Left lobe of liver (tissue), 2 donors: ENCODE measurements at regions not wholly inside any gene's neighbourhood (a gene's known extent, or its start where the extent isn't known, plus 50 kb on each side); places are given as distances from the start of the nearest gene placed in this dataset.
A peak's percentile ranks its signal among the peaks of the same experiment; 100 is the strongest.

Experiments used
- ATAC-seq: fragments of 200-7000 bp; cut with Tn5 transposase; one replicate; pipeline ENCODE4 v1.9.1; 2020; ENCODE audit warnings: mild to moderate bottlenecking, moderate library complexity
- DNase-seq: peaks from one replicate; pipeline ENCODE4 v3.0.0-alpha.2; 2020; ENCODE audit warnings: low spot score
- donor health status: DM: no; HTN: no; CAD: no; lungs with moderate emphysema.
- donor health status: DM: no; HTN: yes; CAD: no.

DNA sequence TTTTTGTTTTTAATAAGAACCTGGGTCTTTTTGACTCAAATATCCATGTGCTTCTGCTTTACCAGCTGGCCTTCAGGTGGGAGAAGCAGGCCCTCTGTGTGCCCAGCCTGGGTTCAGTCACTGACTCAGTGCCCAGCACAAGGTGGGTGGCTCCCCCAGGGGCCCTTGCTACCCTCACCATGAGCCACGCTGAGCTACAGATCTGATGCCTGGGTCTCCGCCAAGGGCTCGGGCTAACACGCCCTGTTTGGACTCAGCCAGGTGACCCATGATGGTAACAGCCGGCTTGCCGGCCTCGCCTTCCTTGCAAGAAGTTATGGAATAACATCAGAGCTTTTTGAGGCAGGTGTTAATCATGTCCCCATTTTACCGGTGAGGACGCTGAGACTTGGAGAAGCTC lies 109.5 kb upstream of the NLRP1 start:
- DNase-seq (no peak), ATAC-seq (no peak)

DNA sequence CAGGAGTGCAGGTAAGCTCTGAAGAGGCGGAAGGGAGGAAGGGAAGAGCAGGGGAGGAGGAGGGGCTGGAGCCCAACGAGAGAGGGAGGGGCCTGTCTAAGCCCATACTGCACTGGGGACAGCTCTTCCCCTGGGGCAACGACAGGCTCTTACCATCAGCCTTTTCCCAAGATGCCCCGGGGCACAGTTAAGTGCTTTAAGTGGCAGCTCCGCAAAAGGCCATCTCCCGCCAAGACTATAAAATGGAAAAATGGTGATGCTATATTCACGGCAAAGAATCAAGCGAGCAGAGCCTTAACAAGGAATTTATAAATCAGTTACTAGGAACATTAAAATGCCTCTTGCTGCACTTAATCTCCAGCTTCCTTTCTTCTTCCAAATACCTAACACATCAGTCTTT lies 110.2 kb upstream of the NLRP1 start:
- no peak for ATAC-seq
- DNase-seq: no peak

DNA sequence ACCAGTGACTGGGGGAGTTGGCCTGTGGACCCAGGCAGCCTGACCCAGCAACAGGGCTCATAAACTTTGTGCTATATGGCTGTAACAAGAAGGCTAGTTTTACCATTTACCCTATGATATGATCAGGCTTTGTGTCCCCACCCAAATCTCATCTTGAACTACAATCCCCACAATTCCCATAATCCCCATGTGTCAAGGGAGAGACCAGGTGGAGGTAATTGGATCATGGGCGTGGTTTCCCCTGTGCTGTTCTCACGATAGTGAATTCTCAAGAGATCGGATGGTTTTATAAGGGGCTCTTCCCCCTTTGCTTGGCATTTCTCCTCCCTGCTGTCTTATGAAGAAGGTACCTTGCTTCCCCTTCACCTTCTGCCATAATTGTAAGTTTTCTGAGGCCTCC lies 111.2 kb upstream of the NLRP1 start:
- DNase-seq (no peak), ATAC-seq (no peak)

DNA sequence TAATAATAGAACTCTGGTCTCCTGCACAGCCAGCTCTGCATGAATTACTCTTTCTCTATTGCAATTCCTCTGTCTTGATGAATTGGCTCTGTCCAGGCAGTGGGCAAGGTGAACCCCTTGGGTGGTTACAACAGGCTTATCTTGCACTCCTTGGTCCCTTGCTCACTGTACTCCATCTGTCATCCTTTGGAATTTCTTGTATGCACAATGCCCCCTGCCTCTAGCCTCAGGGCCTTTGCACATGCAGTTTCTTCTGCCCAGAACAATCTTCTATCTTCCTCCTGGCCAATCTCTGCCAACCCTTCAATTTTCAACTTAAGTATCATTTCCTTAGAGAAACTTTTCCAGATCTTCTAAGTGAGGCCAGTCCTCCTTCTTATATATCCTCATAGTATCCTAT lies 114.7 kb upstream of the NLRP1 start:
- no peak for DNase-seq
- ATAC-seq: no peak

DNA sequence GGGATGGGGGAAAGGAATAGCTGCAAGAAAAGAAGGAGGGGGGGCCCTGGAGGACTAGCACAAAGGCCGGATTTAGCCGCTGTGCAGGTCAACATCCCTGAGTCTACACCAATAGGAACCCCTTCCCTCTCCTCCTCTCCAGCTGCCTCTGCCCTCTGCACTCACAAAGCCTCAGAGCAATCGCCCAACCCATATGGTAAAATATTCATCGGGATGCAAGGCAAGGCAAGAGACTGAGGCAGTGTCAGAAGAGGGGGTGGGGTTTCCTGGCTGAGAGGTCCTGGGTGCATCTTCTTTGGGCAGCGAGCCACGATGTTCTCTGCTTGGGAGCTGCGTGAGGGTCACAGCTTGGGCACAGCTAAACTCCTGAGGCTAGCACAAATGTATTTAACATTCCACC lies 115.5 kb upstream of the NLRP1 start:
- DNase-seq: no peak
- no peak for ATAC-seq

DNA sequence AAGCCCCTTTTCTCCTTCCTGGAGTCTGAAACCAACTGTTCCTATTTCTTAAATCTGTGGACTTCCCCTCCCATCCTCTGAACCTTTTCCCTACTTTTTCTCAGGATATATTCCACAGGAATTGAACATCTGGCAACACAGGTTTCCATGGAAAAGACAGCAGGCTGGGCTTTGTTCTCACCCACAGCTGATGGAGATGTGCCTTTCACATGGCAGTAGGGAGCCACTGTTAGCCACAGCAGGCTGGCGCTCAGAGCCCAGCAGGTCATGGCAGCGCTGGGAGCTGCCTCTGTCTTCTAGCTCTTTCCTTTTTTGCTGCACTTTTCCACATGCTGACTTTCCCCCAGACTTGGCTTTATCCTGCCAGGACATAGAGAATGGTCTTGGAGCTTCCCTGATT lies 116.4 kb upstream of the NLRP1 start:
- no peak for ATAC-seq
- DNase-seq: no peak

DNA sequence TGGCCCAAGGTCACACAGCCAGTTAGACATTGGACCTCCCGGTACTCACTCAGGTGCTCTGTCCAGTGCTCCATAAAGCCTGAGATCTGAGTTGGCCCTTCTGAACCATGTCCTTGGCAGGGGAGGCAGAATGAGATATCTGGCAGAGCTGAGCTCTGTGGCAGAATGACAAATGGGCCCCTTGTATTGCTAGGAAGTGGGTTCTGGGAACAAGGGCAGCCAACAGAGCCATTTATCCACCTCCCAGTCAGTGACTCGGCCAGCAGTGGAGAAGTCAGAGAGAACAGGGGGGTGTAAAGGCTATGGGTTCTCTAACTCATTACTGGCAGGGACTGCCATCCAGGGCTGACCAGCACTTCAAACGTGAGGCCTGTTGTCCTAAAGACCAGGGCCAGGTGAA lies 117.1 kb upstream of the NLRP1 start:
- DNase-seq: no peak
- no peak for ATAC-seq

DNA sequence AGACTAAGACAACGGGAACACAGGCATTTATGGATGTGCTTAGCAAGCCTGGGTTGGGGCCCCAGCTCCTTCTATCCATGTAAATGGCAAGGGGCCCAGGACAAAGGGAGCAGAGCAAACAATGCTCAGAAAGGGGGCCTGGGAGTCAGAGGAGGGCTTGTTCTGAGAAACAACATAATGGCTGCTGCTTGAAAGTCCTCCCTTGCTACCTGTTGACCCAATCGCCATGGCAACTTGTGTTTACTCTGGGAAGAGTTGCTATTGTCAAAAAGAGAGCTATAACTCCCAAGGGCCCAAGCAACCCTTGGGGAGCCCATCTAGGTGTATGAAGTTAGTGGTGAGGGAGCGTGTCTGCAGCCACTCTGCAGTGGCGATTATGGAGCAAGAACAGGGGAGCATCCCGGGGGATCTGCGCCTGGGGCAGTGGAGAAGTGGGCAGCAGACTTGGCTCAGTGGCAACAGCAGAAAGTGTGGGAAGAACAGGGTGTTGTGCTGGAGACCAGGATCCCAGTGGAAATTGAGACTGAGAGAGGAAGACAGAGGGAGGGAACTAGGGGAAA lies 118.7 kb upstream of the NLRP1 start:
- no peak for ATAC-seq
- no peak for DNase-seq

DNA sequence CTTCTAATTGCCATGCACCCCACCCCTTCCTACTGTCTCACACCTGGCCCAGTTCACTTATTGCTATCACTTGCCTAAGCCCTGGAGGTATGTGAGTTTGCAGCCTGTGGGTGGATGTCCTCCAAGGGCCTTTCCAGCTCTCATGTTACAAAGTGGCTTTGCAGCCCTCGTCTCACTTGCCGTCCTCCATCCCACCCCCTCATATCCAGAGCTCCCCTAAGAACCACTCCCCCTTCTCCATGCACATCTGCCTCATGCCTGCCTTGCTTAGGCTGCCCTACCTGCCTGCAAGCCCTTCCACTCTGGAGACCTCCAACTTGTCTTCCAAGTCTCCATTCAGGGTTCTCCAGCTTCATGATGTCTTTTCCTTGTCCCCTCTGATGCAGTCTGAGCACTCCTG lies 119.4 kb upstream of the NLRP1 start:
- DNase-seq: no peak
- ATAC-seq: no peak

DNA sequence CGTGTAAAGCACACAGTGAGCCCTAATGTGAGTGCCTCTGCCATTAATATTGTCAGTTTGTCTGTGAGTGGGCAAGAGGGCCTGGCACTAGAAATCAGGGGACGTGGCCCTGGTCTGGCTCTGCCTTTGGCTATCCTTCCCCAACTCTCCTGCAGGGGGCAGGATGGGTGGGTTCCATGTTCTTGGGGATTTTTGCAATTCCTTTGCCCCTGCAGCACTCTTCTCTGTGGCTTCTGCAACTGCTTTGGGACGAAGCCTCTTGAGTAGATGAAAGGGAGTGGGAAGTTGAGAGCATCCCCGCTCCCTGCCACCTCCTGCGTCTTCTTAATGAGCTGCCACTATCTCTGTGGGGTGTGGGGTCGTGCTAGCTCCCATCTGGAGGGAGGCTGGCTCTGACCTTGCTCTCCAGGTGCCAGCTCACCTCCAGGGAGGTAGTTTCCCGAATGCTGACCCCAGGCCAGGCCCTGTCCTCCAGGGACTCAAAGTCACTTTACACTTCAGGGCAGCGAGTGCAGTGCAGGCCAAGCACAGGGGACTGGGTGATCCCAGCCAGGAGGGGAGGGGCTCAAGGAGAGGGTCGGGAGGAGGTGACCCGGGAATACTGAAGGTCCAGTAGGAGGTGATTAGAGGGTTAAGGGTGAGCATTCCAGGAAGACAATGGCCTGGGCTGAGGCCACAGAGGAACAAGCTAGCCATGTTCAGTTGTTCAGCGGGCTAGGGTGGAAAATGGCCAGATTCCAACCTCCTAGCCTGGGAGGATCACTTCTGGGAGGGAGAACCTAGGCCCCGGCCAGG lies 121.0 kb upstream of the NLRP1 start:
- DNase-seq: peak; percentile 40

DNA sequence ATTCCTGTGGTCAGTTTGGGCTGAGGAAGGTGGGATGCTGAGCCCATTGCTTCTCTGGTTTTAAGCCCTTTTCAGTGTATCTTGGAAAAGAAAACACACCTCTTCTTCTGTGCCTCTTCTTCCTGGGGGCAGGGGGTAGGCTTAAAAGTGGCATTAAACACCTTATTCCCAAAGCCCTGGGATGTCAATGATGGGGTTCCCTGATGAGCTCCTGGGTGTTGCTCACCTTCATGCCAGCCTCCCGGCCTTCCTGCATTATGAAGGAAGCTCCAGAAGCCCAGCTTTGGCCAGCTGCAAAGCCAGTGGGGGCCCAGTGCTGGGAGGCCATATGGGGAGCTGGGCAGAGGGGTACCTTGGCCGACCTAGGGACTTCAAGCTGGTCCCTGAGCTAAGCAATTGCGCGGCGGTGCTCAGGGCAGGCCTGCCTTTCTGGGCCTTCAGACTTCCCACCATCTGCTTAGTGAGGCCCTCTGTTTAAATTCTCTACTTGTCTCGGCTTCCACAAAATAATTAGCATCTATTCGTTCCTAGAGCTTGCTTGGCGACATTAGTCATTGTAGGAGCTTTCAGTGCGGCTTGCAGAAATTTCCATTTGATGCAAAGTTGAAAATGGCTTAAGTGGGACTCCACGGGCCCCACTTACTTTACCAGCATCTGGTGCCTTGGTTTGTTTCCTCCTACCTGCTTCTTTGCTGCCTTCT lies 121.7 kb upstream of the NLRP1 start:
- ATAC-seq: no peak
- peak; percentile 30 for DNase-seq

More for the DNA sequence above, 121.0 kb upstream of the NLRP1 start:
- no peak for ATAC-seq

DNA sequence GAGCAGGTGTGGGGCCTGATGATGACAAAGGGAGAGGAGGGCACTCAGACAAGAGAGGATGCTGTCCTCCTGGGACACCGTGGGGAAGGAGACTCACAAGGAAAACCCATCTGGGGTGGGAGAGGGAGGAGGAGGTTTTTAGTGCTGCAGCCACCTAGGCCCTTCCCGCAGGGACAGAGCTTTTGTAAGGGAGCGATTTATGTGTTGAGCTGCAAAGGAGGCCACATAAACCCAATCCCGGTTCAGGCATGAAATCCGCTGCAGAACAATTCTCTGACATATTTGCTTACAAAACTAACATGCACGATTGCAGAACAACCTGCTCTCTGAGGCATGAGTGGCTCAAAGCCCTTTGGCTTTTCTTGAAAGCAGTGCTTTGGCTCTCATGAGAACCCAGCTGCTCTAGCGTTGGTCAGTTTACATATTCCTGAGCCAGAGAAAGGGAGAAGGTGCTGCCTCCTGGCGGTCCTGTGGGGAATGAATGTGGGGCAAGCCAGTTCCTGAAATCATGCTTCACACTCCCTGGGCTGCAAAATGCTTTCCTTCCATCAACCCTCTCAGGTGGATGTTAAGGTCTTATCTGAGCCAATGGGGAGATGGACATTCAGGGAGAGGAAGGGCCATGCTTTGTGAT lies 122.4 kb upstream of the NLRP1 start:
- peak; percentile 45 for DNase-seq
- ATAC-seq: peak; percentile 60

DNA sequence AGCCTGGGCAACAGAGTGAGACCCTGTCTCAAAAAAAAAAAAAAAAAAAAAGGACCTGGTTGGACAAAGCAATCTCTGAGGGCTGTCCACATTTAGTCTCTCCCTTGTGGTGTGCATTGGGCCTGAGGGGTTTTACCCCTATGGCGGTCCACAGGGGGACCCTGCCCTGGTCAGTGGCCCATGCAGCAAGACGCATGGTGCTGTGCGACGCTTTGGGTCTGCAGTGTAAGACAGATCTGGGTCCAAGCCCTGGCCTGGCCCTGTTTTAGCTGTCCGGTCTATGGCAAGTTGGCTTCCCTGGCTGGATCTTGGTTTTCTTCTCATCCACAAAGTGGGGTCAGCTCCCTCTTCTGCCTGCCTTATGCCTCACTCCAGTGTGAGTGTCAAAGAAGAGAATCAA lies 123.2 kb upstream of the NLRP1 start:
- ATAC-seq (no peak), DNase-seq (peak; percentile 33)

DNA sequence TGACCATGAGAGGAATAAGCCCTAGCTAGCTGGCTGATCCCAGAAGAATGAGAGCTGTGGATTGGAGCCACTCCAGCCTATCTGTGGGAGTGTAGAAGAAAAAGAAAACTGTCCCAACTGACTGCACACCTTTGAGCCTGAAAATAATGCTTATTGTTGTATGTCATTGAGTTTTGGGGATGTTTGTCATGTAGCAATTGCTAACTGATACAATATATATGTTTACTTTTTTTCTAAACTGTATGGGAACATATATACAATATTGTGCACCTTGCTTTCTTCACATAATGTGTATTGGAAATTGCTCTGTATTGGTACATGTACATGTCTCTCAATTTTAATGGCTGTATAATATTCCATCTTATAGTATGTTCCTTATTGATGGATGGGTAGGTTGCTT lies 124.0 kb upstream of the NLRP1 start:
- ATAC-seq (no peak), DNase-seq (no peak)

DNA sequence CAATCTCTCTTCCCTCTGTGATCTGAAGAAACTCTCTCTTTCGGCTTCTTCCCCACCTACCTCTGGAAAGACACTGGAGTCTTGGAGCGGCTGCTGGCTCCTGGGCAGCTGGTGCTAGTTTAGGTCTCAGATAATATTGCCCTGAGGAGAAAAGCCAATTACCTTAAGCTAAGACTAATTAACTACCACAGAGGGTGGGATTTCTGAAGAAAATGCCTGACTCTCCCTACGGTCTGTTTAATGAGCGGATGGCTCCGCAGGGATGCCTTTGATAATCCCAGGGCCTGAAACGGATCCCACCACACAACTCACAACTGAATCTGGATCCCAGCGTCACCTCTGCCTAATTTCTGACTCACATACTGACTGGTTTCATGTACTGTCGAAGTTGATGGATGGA lies 127.0 kb upstream of the NLRP1 start:
- DNase-seq: peak; percentile 1
- no peak for ATAC-seq

DNA sequence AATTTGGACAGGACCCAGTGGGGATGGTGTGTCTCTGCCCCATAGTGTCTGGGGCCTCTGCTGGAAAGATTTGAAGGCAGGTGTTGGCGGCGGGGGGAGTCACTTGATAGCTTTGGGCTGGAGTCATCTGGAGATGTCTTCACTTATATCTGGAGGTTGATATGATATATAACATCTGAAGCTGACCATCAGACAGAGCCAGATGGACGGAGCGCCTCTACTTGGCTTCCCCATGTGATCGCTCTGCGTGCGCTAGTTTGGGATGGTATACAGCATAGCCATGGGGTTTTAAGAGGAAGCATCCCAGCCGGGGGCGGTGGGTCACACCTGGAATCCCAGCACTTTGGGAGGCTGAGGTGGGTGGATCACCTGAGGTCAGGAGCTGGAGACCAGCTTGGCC lies 130.7 kb upstream of the NLRP1 start:
- ATAC-seq: no peak
- DNase-seq: no peak

DNA sequence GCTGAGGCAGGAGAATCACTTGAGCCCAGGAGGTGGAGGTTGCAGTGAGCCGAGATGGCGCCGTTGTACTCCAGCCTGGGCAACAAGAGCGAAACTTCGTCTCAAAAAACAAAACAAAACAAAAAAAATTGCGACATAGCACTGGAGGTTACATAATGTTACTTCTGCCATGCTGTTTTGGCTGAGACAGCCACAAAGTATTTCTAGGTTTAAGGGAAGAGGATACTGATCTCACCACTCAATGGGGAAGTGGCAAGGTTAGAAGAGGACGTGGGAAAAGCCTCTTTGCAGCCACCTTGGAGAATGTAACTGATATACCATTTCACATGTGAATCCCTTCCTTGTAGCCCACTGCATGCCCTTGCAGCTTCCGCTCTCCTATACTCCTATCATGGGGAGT lies 131.2 kb upstream of the NLRP1 start:
- ATAC-seq (no peak), DNase-seq (no peak)

DNA sequence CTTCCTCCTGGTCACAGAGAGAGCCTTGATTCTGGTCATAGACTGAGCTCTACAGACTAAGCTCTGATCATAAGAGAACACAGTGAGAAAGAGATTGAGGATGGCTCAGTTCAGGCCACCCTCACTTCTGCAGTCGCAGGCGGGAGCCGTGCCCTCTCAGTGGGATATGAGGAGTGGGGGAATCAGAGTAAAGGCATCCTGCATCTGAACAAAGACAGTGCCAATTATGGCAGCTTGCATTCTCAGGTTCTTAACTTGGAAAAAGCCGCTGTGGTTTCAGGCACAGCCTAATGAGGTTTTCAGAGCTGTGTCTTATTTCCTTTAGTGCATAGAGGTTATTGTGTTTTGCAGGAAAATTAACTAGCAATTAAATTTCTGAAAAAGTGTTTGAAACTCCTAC lies 134.4 kb upstream of the NLRP1 start:
- ATAC-seq: no peak
- no peak for DNase-seq

DNA sequence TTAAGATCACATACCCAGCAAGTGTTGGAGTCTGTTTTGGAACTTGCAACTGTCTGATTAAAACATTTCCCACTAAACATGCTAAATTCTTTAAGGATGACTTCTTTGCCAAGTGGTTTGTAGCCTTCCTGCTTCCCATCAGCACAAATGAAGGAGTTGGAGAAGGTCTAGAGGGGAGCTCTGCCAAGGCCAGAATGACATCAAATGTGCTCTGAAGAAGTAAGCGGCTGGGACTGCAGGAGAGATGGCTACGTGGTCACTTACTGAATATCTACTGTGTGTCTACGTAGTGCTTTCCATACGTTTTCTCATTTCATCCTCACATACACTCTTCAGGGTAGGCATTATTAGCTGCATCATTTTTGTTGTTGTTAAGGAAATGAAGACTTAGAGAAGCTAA lies 135.7 kb upstream of the NLRP1 start:
- no peak for DNase-seq
- no peak for ATAC-seq

DNA sequence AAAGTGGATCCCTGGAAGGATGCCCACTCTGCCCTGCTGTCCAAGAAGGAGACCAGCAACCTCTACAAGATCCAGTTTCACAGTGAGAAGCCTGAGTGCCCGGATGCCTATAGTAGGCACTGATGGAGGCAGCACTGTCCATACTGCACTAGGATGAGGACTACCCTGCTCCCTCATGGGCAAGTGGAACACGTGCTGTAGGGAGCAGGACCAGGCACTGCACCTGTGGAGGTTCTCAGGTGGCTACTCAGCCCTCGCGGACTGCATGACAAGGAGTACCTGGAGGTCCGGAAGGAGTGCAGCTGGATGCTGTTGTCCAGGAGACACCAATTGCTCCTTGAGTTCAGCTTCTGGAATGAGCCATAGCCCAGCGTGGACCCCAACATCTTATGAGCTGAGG lies 146.1 kb upstream of the NLRP1 start:
- DNase-seq: no peak
- ATAC-seq: no peak

DNA sequence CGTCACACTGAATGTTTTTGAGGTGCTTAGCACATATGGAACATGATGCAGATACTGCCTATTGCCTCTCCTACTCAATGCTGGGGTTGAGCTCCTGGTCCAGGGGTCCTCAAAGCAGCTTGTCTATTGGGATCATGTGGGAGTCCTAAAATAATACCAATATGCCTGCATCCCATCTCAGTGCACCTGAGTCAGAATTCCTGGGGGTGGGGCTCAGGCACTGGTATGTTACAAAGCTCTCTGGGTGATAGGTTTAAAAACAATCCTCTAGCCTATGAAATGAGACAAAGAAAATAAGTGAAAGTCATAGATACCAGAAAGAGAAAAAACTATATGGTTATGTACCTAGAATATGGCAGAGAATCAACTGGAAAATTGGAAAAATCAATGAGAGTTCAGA lies 156.6 kb upstream of the NLRP1 start:
- ATAC-seq (no peak), DNase-seq (no peak)

DNA sequence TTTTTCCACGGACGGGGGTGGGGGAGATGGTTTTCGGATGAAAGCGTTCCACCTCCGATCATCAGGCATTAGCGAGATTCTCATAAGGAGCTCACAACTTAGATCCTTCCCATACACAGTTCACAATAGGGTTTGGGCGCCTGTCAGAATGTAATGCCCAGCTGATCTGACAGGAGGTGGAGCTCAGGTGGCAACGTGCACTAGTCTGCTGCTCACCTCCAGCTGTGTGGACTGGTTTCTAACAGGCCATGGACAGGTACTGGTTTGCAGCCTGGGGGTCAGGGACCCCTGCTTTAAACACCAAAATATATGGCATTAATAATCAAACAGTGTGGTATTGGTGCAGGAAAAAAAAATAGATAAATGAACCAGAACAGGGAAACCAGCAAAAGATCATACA lies 157.5 kb upstream of the NLRP1 start:
- ATAC-seq (no peak), DNase-seq (no peak)
